ENCODE measurements at regions not wholly inside any gene's neighbourhood (a gene's known extent, or its start where the extent isn't known, plus 50 kb on each side); places are given as distances from the start of the nearest gene placed in this dataset.
"Not testable (repeated sequence)": the region's sequence is repeated elsewhere in the genome, so short reads cannot be mapped to it uniquely, and the experiment has no call there.

DNA sequence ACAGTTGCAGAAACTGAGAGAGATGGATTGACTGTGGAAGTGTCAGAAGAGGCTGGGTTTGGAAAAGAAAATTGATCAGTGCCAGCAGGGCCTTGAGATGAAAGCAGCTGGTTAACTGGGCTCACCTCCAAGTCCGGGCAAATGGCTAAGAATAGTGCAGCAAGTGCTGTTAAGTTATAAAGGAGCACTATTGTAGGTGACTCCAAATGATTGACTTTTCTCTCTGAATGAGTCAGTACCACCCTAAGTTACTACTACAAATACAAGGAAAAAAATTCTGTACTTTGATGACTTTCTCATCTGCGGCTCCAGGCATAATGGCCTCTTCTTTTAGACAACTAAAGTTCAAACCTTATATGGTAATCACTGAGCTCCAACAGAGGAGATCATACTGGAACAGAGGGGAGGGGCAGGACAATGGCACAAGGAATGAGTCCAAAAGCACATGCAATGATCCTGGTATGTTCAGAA lies 733.4 kb upstream of the INTU start:
- peak overlapping the region; percentile 61 for H3K27ac ChIP-seq
- no peak for TF ChIP-seq CTCF (IDR thresholded peaks at IDR 0.05; ENCODE audit: low read depth, low read length, missing control alignments)
- H3K27me3 ChIP-seq (replicated peaks): no peaks in the 10 kb centered on the region
- H3K4me3 ChIP-seq (ENCODE audit: low read depth, low read length): no peak overlapping the region
- in situ Hi-C loops (cut with HindIII; ENCODE audit: low pct_ligation_motif_present, low sequenced_read_pairs): no loop called here
- DNase-seq: peak; percentile 81
- H3K36me3 ChIP-seq (replicated peaks): no peaks in the 10 kb centered on the region

- H3K27me3 ChIP-seq (replicated peaks): no peaks in the 10 kb centered on the region
- H3K27ac ChIP-seq: no peak overlapping the region
- no peaks in the 10 kb centered on the region for H3K36me3 ChIP-seq (replicated peaks)
- no peak for TF ChIP-seq CTCF (IDR thresholded peaks at IDR 0.05; ENCODE audit: low read depth, low read length, missing control alignments)
- DNase-seq: no peak
- in situ Hi-C loops (cut with HindIII; ENCODE audit: low pct_ligation_motif_present, low sequenced_read_pairs): no loop called here
- no peak overlapping the region for H3K4me3 ChIP-seq (ENCODE audit: low read depth, low read length)
Observed at GRCh38 chr4:126906466-126906865, 726.3 kb upstream of the INTU start.

DNA sequence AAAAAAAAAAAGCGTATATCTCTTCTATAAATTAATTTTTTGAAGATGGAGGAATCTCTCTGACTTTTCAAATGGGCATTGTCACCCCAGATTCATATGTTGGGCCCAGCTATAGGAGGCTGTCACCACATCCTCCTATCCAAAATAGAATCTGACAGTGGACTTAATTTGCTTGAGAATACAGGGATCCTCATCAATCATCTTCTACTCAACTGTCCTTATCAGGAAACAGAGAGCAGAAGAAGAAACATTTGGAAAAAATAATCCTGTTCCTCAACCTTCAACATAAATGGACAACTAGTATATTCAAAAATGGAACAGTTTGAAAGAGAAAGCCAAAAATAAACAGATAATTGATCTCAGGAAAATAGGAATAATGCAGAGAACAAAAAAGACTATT lies 725.4 kb upstream of the INTU start:
- Histone ChIP-seq H3K27me3 (replicated peaks) (no peaks in the 10 kb centered on the region), H3K4me3 (ENCODE audit: low read depth, low read length) (no peak overlapping the region), H3K36me3 (replicated peaks) (no peaks in the 10 kb centered on the region), H3K27ac (no peak overlapping the region)
- TF ChIP-seq CTCF (IDR thresholded peaks at IDR 0.05; ENCODE audit: low read depth, low read length, missing control alignments): no peak
- no peak for DNase-seq
- in situ Hi-C loops (cut with HindIII; ENCODE audit: low pct_ligation_motif_present, low sequenced_read_pairs): no loop called here

DNA sequence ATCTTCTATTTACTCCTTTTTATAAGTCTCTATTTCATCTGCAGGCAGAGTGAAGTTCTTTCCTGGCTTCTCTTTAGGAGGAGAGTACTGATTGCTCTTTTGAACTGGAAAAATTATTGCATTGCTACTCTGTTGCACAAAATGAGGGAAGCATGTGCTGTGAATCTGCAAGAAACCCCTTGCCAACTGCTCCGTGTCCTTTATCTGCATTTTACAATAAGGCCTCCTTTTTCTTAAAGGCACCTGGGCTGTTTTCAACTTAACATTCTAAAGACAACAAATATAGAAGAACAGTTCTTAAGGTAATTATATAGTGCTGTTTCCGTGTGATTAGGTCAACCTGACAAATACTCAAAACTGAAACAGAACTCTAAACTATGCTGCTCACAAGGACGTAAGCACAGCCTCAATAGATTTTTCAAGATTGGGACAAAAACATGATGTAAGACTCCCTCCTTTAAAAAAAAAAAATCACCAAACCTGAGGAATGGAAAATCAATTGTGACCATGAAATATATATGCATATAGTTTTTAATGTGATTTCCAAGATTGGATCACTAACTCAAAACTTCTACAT lies 716.6 kb upstream of the INTU start:
- no peaks in the 10 kb centered on the region for H3K27me3 ChIP-seq (replicated peaks)
- no peak for TF ChIP-seq CTCF (IDR thresholded peaks at IDR 0.05; ENCODE audit: low read depth, low read length, missing control alignments)
- H3K27ac ChIP-seq: no peak overlapping the region
- no peak for DNase-seq
- in situ Hi-C loops (cut with HindIII; ENCODE audit: low pct_ligation_motif_present, low sequenced_read_pairs): no loop called here
- H3K4me3 ChIP-seq (ENCODE audit: low read depth, low read length): no peak overlapping the region
- H3K36me3 ChIP-seq (replicated peaks): no peaks in the 10 kb centered on the region

DNA sequence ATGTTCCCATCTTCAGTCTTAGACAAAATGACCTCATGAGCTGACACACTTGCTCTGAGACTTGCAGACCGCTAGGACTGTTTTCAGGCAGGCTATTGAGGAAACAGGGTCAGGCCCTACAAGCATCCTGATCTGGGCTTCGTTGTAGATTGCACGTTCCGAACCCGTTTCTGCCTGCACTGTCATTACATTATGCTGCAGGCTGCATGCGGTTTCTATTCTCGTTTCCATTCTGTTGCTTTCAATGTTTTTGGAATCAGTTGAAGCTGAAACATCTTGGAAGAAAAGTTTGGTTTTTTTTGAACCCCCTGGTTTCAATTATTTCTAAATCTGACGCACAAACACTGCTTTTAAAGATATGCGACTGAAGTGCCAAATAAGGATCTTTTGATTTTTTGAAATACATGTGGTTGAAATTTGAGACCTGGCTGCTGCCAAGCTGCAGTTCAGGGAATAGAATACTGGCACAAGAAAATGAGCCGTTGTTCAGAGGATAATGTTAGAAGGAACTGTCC lies 716.1 kb upstream of the INTU start:
- DNase-seq: peak; percentile 58
- H3K4me3 ChIP-seq (ENCODE audit: low read depth, low read length): peak overlapping the region; percentile 6
- H3K27me3 ChIP-seq (replicated peaks): no peaks in the 10 kb centered on the region
- peak; percentile 27 for TF ChIP-seq CTCF (IDR thresholded peaks at IDR 0.05; ENCODE audit: low read depth, low read length, missing control alignments)
- no peaks in the 10 kb centered on the region for H3K36me3 ChIP-seq (replicated peaks)
- H3K27ac ChIP-seq: peak overlapping the region; percentile 16
- in situ Hi-C loops (cut with HindIII; ENCODE audit: low pct_ligation_motif_present, low sequenced_read_pairs): no loop called here

- in situ Hi-C loops (cut with HindIII; ENCODE audit: low pct_ligation_motif_present, low sequenced_read_pairs); H3K36me3 ChIP-seq (replicated peaks); H3K27ac ChIP-seq; DNase-seq; H3K27me3 ChIP-seq (replicated peaks); H3K4me3 ChIP-seq (ENCODE audit: low read depth, low read length): not testable (repeated sequence)
Observed at GRCh38 chr4:126922328-126922938, 710.3 kb upstream of the INTU start.
